ENCODE measurements at regions not wholly inside any gene's neighbourhood (a gene's known extent, or its start where the extent isn't known, plus 50 kb on each side); places are given as distances from the start of the nearest gene placed in this dataset.
"Not testable (repeated sequence)": the region's sequence is repeated elsewhere in the genome, so short reads cannot be mapped to it uniquely, and the experiment has no call there.

DNA sequence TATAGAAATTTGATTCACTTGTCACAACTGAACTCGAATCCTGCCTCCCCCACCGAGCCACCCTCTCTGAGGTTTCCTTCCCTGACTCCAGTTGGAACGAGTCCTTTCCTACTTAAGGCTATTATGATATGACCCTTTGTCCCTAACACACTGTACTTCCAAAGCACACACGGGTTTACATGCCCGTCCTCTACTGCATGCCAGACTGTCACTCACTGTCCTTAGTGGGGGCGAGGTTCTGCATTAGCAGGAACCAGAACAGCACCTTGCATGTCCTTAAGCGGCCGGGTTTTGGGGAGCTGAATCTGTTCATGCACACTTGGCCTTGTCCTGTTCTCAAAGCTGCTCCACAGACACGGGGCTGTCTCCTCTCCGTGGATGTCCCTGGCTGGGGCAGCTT is 164.6 kb upstream of the KCNJ6 start:
- H3K4me3 ChIP-seq (ENCODE audit: low read depth, low read length), result no peak overlapping the region
- TF ChIP-seq, protein P1, sequence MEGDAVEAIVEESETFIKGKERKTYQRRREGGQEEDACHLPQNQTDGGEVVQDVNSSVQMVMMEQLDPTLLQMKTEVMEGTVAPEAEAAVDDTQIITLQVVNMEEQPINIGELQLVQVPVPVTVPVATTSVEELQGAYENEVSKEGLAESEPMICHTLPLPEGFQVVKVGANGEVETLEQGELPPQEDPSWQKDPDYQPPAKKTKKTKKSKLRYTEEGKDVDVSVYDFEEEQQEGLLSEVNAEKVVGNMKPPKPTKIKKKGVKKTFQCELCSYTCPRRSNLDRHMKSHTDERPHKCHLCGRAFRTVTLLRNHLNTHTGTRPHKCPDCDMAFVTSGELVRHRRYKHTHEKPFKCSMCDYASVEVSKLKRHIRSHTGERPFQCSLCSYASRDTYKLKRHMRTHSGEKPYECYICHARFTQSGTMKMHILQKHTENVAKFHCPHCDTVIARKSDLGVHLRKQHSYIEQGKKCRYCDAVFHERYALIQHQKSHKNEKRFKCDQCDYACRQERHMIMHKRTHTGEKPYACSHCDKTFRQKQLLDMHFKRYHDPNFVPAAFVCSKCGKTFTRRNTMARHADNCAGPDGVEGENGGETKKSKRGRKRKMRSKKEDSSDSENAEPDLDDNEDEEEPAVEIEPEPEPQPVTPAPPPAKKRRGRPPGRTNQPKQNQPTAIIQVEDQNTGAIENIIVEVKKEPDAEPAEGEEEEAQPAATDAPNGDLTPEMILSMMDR (IDR thresholded peaks at IDR 0.05; ENCODE audit: low read depth, low read length, missing control alignments), result no peak
- no peak for DNase-seq (ENCODE audit: low read depth)

DNA sequence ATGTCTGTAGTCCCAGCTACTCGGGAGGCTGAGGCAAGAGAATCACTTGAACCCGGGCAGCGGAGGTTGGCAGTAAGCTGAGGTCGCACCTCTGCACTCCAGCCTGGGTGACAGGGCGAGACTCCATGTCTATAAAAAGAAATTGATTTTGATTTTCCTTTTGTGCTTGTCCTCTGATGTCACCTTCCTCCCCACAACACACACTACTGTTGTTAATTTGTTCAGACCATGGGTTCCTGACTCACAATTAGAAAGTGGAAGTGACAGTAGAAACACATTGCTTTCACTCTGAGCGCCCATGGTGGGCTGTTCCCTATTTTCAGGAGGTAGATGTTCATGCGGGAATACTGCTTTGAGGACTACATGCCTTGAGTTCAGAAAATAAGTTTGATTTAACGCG is 165.5 kb upstream of the KCNJ6 start:
- DNase-seq (ENCODE audit: low read depth), result no peak
- H3K4me3 ChIP-seq (ENCODE audit: low read depth, low read length), result no peak overlapping the region
- TF ChIP-seq, protein P1 (IDR thresholded peaks at IDR 0.05; ENCODE audit: low read depth, low read length, missing control alignments), result no peak

DNA sequence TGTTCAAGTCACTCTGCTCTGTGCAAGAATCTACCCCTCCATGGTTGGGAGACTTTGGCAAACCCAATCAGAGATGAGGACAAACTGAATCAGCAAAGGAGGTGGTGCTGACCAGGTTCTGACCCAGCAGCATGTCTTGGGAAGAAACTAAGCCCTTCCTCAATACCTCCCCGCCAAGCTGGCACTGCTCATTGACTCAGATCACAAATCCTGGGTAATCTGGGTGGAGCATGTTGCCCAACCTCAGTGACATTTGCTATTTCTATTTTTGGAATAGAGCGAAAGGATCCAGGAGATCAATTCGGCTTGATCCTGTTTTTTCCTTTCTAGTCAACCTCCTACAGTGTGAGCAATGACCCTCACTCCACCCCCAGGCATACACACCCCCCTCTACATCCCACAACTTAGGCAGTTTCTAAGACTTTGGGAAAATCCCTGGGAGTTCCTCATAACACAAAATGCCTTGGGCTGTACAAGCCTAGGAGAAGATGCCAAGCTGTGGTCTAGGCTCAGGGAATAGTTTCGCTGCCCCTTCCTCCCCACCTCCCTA is 166.8 kb upstream of the KCNJ6 start:
- DNase-seq (ENCODE audit: low read depth), result no peak

DNA sequence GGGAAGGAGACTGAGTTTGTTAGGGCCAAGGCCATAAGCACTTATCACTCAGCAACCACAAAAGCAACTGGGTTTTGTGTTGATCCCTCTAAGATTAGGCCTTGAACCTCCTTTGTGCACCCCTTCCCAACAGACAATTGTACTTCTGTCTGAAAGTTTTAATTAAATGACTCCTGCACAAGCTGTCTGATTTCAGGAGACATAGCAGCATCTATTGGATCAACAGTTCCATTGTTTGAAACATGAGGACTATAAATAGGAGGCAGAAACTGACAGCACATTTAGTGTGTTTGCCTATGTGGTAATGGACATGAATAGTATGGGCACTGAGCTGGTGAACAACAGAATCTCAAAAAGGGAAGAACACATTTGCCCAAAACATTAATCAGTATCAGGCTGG is 167.3 kb upstream of the KCNJ6 start:
- DNase-seq (ENCODE audit: low read depth), result no peak
- H3K4me3 ChIP-seq (ENCODE audit: low read depth, low read length), result no peak overlapping the region
- TF ChIP-seq, protein P1 (IDR thresholded peaks at IDR 0.05; ENCODE audit: low read depth, low read length, missing control alignments), result no peak

More for the DNA sequence above, 166.8 kb upstream of the KCNJ6 start:
- TF ChIP-seq, protein P1 (IDR thresholded peaks at IDR 0.05; ENCODE audit: low read depth, low read length, missing control alignments), result no peak
- no peak overlapping the region for H3K4me3 ChIP-seq (ENCODE audit: low read depth, low read length)

DNA sequence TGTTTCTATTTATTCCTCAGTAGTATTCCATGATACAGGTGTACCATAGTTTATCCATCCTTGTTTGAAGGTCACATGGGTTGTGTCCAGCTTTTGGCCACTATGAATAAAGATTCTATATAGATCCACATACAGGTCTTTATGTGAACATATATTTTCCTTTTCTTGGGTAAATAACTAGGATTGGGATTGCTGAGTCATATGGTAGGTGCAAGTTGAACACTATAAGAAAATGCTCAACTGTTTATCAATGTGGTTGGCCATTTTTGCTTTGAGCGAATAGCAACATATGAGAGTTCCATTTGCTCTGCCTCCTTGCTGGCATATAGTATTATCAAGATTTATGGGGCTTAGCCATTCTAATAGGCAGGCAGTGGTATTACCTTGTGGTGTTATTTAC is 170.2 kb upstream of the KCNJ15 start:
- TF ChIP-seq, protein P1 (IDR thresholded peaks at IDR 0.05; ENCODE audit: low read depth, low read length, missing control alignments), result no peak
- DNase-seq (ENCODE audit: low read depth), result no peak
- H3K4me3 ChIP-seq (ENCODE audit: low read depth, low read length), result no peak overlapping the region

DNA sequence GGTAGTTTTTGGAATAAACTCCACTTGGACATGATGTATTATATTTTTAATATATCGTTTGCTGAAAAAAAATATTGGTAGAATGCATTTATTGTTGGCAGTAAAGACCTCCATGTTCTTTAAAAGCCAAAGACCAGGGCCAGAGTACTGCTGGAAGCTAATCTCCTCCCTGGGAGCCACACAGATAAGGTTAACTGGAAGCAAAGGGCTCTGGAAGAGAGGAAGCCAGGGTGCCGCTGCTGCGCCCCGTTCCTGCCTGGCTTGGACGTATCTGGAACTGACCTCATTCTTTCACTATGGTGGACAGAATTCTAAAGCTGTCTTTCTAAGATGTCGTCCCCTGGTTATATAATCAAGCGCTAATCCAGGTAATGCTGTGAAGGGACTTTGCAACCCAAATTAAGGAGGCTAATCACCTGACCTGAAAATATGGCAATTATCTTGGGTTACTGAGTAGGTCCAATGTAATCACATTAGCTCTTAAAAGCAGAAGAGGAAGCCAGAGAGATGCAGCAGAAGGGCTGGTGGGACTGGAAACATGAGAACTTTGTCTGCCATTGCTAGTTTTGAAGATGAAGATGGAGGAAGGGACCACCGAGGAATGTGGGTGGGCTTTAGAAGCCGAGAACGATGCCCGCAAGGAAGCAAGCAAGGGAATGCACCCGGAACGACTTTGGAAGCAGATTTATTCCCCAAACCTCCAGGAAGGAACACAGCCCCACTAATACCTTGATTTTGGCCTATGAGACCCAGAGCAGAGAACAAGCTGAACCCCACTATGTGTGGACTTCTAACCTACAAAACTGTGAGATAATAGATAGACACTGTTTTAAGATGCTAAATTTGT is 167.7 kb upstream of the KCNJ15 start:
- TF ChIP-seq, protein P1 (IDR thresholded peaks at IDR 0.05; ENCODE audit: low read depth, low read length, missing control alignments), result no peak
- no peak overlapping the region for H3K4me3 ChIP-seq (ENCODE audit: low read depth, low read length)
- DNase-seq (ENCODE audit: low read depth), result no peak

DNA sequence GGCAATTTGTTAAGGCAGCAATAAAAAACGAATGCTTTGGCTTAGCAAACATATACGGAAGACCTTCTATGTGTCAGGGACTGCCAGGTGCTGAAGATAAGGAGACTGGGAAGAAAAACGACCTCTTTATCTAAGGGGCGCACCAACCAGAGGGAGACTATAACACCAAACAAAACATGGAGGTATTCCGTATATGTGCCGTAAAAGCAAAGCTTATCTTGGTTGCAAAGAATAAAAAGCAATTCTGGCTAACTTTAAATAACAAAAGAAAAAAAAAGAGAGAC is 167.1 kb upstream of the KCNJ15 start:
- TF ChIP-seq, protein P1 (IDR thresholded peaks at IDR 0.05; ENCODE audit: low read depth, low read length, missing control alignments), result no peak
- H3K4me3 ChIP-seq (ENCODE audit: low read depth, low read length), result no peak overlapping the region
- no peak for DNase-seq (ENCODE audit: low read depth)

DNA sequence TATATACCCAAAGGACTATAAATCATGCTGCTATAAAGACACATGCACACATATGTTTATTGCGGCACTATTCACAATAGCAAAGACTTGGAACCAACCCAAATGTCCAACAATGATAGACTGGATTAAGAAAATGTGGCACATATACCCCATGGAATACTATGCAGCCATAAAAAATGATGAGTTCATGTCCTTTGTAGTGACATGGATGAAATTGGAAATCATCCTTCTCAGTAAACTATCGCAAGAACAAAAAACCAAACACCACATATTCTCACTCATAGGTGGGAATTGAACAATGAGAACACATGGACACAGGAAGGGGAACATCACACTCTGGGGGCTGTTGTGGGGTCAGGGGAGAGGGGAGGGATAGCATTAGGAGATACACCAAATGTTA is 165.7 kb upstream of the KCNJ15 start:
- DNase-seq (ENCODE audit: low read depth); H3K4me3 ChIP-seq (ENCODE audit: low read depth, low read length): not testable (repeated sequence)

Measured in GM12864 (cell line).